HFFc6 (cell line): ENCODE measurements at regions not wholly inside any gene's neighbourhood (a gene's known extent, or its start where the extent isn't known, plus 50 kb on each side); places are given as distances from the start of the nearest gene placed in this dataset.

Experiments
- DNase-seq: peaks from one replicate; pipeline ENCODE4 v3.0.0-alpha.2; 2018
- H3K27ac Mint-ChIP-seq: 2 replicates; pipeline ENCODE4 v1.8.0; 2020; ENCODE audit warnings: mild to moderate bottlenecking, mixed read lengths
- H3K27me3 Mint-ChIP-seq: 2 replicates; pipeline ENCODE4 v1.8.0; 2021; ENCODE audit warnings: mild to moderate bottlenecking, moderate library complexity, mixed read lengths; ENCODE audit not compliant: insufficient read depth
- H3K36me3 Mint-ChIP-seq: 2 replicates; pipeline ENCODE4 v1.8.0; 2021; ENCODE audit warnings: low read depth, mixed read lengths
- H3K4me1 Mint-ChIP-seq: 2 replicates; pipeline ENCODE4 v1.8.0; 2020; ENCODE audit warnings: low read depth, mixed read lengths
- H3K4me3 Mint-ChIP-seq: 2 replicates; pipeline ENCODE4 v1.8.0; 2020; ENCODE audit warnings: mild to moderate bottlenecking, moderate library complexity, mixed read lengths
- H3K9me3 Mint-ChIP-seq: 2 replicates; pipeline ENCODE4 v1.8.0; 2020; ENCODE audit warnings: mild to moderate bottlenecking, mixed read lengths
- CTCF ChIP-seq: fragments of 200-600 bp; sonication (generic); IDR thresholded peaks from 2 replicates; pipeline ENCODE4 v1.5.0; 2021; ENCODE audit warnings: antibody characterized with exemption, mild to moderate bottlenecking

GRCh38 chr5:39846144-39846543, 421.4 kb upstream of the DAB2 start:
- Mint-ChIP-seq H3K9me3 (no peaks in the 10 kb centered on the region), H3K4me3 (no peak overlapping the region)

DNA sequence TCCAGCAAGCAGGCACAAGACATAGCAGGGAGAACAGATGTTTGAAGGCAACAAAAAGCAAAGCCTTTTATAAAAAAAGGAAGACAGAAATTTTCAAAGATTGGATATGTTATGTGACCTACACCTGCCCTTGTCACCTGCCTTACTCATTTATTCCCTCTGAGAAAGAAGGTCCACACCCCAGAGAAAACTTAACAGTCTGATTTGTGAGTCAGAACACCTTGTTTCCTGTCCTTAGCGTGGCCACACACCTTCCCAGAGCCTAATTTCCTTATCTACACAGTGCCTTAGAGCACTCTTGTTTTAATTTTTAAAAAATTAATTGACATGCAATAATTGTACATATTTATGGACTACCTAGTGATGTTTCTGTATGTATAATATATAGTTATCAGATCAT, 419.0 kb upstream of the DAB2 start:
- no peaks in the 10 kb centered on the region for H3K36me3 Mint-ChIP-seq
- no peak overlapping the region for H3K4me3 Mint-ChIP-seq
- no peaks in the 10 kb centered on the region; the same call in none of the 2 replicates for H3K27me3 Mint-ChIP-seq
- H3K4me1 Mint-ChIP-seq: no peaks in the 10 kb centered on the region
- no peak for DNase-seq
- TF ChIP-seq CTCF: no peak
- H3K9me3 Mint-ChIP-seq: peaks cover 9% of the 10 kb centered on the region; the same call in 1 of the 2 replicates
- H3K27ac Mint-ChIP-seq: no peak overlapping the region

More at GRCh38 chr5:39846144-39846543, 421.4 kb upstream of the DAB2 start:
- no peak for DNase-seq
- H3K36me3 Mint-ChIP-seq: no peaks in the 10 kb centered on the region
- H3K4me1 Mint-ChIP-seq: no peaks in the 10 kb centered on the region
- no peak for TF ChIP-seq CTCF
- H3K27ac Mint-ChIP-seq: no peak overlapping the region
- H3K27me3 Mint-ChIP-seq: peaks cover 4% of the 10 kb centered on the region

DNA sequence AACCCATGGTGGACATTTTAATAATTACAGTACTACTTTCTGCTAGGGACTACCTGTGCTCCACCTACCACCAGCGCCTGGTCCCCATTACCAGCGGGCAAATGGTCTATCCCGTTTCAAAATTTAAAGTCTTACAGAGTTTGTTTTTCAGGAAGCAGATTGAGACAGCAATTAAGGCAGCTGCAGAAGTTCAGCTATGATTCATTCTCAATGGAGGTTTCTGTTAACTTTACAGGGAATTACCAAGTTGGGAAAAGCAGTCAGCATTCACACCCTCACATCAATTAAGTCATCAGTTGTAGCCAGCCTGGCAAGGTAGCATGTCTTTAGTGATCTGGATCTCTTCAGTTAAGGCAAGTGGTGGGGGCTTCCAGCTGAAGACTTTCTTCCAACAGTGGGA, 410.6 kb upstream of the DAB2 start:
- no peaks in the 10 kb centered on the region; the same call in none of the 2 replicates for H3K27me3 Mint-ChIP-seq
- no peak for DNase-seq

DNA sequence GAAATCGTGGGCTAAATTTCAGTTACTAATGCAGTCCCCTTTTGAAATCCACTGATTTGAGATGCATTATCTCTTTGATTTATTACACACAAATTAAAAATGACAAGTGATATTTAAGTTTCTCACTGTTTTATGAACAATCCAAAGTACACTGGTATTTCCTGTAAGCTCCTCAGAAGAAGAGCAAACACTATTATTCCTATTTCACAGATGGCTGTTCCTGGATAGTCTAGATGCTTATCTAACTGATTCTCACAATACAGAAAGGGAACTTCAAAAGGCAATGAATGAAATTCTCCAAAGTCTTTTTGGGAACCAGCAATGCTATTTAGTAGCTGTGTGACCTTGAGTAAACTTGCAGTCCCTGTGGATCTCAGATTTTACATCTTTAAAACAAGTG, 404.7 kb upstream of the DAB2 start:
- Mint-ChIP-seq H3K27ac (no peak overlapping the region), H3K36me3 (no peaks in the 10 kb centered on the region), H3K4me1 (no peaks in the 10 kb centered on the region), H3K27me3 (peaks cover 5% of the 10 kb centered on the region), H3K4me3 (no peak overlapping the region), H3K9me3 (no peaks in the 10 kb centered on the region)
- no peak for TF ChIP-seq CTCF
- DNase-seq: no peak

More for the DNA sequence above, 410.6 kb upstream of the DAB2 start:
- no peak overlapping the region for H3K27ac Mint-ChIP-seq
- no peak overlapping the region for H3K4me3 Mint-ChIP-seq
- H3K4me1 Mint-ChIP-seq: no peaks in the 10 kb centered on the region
- TF ChIP-seq CTCF: no peak
- peaks cover 11% of the 10 kb centered on the region; the same call in 1 of the 2 replicates for H3K9me3 Mint-ChIP-seq
- H3K36me3 Mint-ChIP-seq: no peaks in the 10 kb centered on the region

DNA sequence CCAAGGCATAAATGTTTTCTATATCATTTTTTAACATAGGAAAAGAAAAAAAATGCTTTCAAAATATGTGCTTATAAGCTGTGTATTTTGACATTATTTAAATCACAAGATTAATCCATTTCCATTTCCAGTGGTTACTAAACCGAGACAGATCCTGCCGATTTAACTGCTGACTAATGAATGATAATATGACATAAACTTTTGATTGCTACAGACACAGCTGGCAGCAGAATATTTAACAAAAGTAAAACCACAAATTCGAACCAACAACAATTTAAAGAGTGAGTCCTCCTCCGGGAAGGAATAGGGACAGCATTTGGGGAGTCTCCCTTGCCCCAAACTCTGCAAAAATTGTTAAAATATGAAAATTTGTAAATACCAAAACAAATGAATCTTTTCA, 401.3 kb upstream of the DAB2 start:
- no peaks in the 10 kb centered on the region for H3K9me3 Mint-ChIP-seq
- H3K36me3 Mint-ChIP-seq: no peaks in the 10 kb centered on the region
- no peak overlapping the region for H3K4me3 Mint-ChIP-seq
- H3K4me1 Mint-ChIP-seq: no peaks in the 10 kb centered on the region
- no peak for DNase-seq
- H3K27me3 Mint-ChIP-seq: peaks cover 5% of the 10 kb centered on the region
- no peak overlapping the region for H3K27ac Mint-ChIP-seq
- no peak for TF ChIP-seq CTCF

DNA sequence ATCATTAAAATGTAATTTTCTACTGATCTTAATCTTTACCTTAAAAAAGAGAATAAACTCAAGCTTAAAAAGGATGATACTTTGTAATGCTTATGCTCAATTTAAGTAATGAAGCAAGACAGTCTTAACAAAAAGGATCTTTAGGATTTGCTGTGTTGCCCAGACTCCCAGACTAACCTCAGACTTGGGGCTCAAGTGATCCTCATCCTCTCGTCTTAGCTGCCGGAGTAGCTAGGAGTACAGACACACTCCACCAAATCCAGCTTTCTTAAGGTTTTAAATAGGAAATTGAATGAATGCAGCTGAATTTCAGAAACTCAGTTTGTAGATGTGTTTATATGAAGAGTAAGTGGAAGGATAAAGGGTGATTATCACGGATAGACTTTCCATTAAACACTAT, 400.5 kb upstream of the DAB2 start:
- H3K4me1 Mint-ChIP-seq: no peaks in the 10 kb centered on the region
- no peak for TF ChIP-seq CTCF
- H3K36me3 Mint-ChIP-seq: no peaks in the 10 kb centered on the region
- no peaks in the 10 kb centered on the region for H3K9me3 Mint-ChIP-seq
- no peak for DNase-seq
- no peak overlapping the region for H3K4me3 Mint-ChIP-seq
- H3K27ac Mint-ChIP-seq: no peak overlapping the region
- peaks cover 5% of the 10 kb centered on the region; the same call in 1 of the 2 replicates for H3K27me3 Mint-ChIP-seq
